Keratinocyte (primary cell): ENCODE measurements at regions not wholly inside any gene's neighbourhood (a gene's known extent, or its start where the extent isn't known, plus 50 kb on each side); places are given as distances from the start of the nearest gene placed in this dataset.
A peak's percentile ranks its signal among the peaks of the same experiment; 100 is the strongest.

Experiments
- CTCF ChIP-seq, 3 experiments: IDR thresholded peaks in 1 of 3; conservative IDR thresholded peaks in 1 of 3; optimal IDR thresholded peaks in 1 of 3; 2 replicates in 2 of 3; 3 replicates in 1 of 3; pipeline versions ENCODE3 to v1.5.1; 2011; ENCODE audit warnings: low read length in 3 of 3, mild to moderate bottlenecking in 3 of 3, moderate library complexity in 2 of 3, control low read depth in 1 of 3, inconsistent platforms in 1 of 3; ENCODE audit not compliant: insufficient read depth in 2 of 3; ENCODE audit errors: extremely low read depth in 1 of 3
- EZH2 ChIP-seq: IDR thresholded peaks from one replicate; pipeline ENCODE4 v1.6.1; 2012; ENCODE audit warnings: inconsistent platforms, mild to moderate bottlenecking, low read length, moderate library complexity

- TF ChIP-seq CTCF (optimal IDR thresholded peaks at IDR 0.05 in 1 of 3, IDR thresholded peaks at IDR 0.05 in 1 of 3, conservative IDR thresholded peaks at IDR 0.05 in 1 of 3; ENCODE audit: extremely low read depth in 1 of 3, insufficient read depth in 2 of 3, low read length in 3 of 3): peak; percentile 37 to 75 (median 72)
- TF ChIP-seq EZH2: no peak
Measured at GRCh38 chr2:224650815-224651439, 65.2 kb downstream of the CCDC195 start.
